ENCODE measurements at regions not wholly inside any gene's neighbourhood (a gene's known extent, or its start where the extent isn't known, plus 50 kb on each side); places are given as distances from the start of the nearest gene placed in this dataset.

DNA sequence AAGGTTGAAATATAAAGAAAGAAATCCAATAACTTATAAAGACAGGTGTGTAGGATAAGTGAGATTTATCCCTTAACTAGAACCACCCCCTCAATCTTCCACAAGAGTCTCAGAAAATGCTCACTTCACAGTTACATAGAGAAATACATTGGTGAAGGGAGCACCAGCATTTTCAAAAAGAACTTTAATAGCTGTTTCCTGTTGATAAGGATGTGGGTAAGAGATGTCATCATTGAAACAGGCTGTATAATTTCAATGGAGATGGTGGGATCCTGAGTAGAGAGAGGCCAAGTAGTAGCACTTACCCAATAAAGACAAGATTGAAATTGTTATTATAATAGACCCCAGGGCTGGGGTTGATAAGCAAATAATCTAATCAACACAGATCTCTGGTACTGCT lies 162.2 kb upstream of the TACR1 start:
- no peak for TF ChIP-seq CTCF (IDR thresholded peaks at IDR 0.05; ENCODE audit: low read depth, low read length)
- no peak overlapping the region for H3K4me3 ChIP-seq (replicated peaks in 1 of 2; ENCODE audit: low read depth in 2 of 2, low read length in 2 of 2)
- no peak for DNase-seq (ENCODE audit: low read depth in 2 of 2)

DNA sequence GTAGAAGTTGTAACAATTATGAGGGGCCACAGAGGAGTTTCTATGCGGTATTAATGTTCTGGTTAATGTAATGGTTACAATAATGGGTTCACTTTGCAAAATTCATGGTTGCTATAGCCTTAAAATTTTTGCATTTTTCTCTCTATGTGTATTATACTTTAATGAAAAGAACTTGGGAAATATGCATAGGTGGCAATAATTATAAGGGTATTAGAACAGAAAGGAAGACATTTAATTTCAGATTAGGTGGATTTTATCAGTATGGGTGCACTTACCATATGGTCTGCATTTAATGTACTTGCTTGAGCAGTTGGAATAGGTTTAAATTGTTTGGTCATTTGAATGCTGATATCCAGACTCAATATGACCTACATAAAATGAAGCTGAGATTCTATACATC lies 161.6 kb upstream of the TACR1 start:
- H3K4me3 ChIP-seq (replicated peaks in 1 of 2; ENCODE audit: low read depth in 2 of 2, low read length in 2 of 2), result no peak overlapping the region
- no peak for DNase-seq (ENCODE audit: low read depth in 2 of 2)
- TF ChIP-seq CTCF (IDR thresholded peaks at IDR 0.05; ENCODE audit: low read depth, low read length), result no peak

GRCh38 chr2:75356865-75357264 lies 157.5 kb upstream of the TACR1 start:
- DNase-seq (ENCODE audit: low read depth in 2 of 2), result no peak
- H3K4me3 ChIP-seq (replicated peaks in 1 of 2; ENCODE audit: low read depth in 2 of 2, low read length in 2 of 2), result no peak overlapping the region
- no peak for TF ChIP-seq CTCF (IDR thresholded peaks at IDR 0.05; ENCODE audit: low read depth, low read length)

DNA sequence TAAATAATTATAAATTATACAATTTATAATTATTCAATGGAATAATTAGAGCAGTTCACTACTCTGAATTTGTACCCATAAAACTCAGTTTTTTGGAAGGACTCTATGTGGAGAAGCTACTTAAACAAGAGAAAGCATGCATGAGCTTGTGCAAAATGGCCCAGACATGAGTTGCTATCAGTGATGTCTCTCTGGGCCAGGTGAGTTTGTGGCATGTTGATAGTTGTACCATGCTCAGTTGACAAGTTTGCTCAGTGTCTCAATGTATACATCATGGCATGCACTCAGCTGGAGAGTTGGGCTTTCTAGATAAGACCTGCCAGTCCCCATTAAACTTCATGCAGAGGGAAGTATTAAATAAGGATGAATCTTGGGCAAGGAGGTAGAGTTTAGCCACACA lies 153.8 kb upstream of the TACR1 start:
- no peak for TF ChIP-seq CTCF (IDR thresholded peaks at IDR 0.05; ENCODE audit: low read depth, low read length)
- no peak for DNase-seq (ENCODE audit: low read depth in 2 of 2)
- H3K4me3 ChIP-seq (replicated peaks in 1 of 2; ENCODE audit: low read depth in 2 of 2, low read length in 2 of 2), result no peak overlapping the region

GRCh38 chr2:75348307-75348706 lies 149.0 kb upstream of the TACR1 start:
- DNase-seq (ENCODE audit: low read depth in 2 of 2), result no peak
- no peak for TF ChIP-seq CTCF (IDR thresholded peaks at IDR 0.05; ENCODE audit: low read depth, low read length)

DNA sequence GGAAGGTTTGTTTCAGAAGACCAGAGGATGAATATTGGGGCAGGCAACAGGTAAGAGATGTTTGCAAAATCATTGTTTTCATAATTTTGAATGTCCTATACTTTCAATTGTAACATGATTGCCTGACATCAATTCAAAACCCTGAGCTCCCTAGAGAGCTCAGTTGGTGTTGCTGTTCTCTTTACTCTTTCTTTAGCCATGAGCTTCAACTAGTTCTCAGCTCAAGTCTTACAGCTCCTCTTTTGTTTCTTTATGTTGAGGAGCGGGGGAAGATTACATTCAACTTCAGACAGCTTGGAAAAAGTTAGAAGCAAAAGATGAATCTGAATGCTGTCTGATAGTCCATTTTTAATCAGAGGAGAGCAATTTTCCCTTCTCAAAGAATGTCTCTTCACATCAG lies 144.8 kb upstream of the TACR1 start:
- no peak for TF ChIP-seq CTCF (IDR thresholded peaks at IDR 0.05; ENCODE audit: low read depth, low read length)
- no peak overlapping the region for H3K4me3 ChIP-seq (replicated peaks in 1 of 2; ENCODE audit: low read depth in 2 of 2, low read length in 2 of 2)

More at GRCh38 chr2:75348307-75348706, 149.0 kb upstream of the TACR1 start:
- H3K4me3 ChIP-seq (replicated peaks in 1 of 2; ENCODE audit: low read depth in 2 of 2, low read length in 2 of 2), result no peak overlapping the region

GRCh38 chr2:75342504-75343175 lies 143.3 kb upstream of the TACR1 start:
- no peak for TF ChIP-seq CTCF (IDR thresholded peaks at IDR 0.05; ENCODE audit: low read depth, low read length)
- DNase-seq (ENCODE audit: low read depth in 2 of 2), result no peak
- no peak overlapping the region for H3K4me3 ChIP-seq (replicated peaks in 1 of 2; ENCODE audit: low read depth in 2 of 2, low read length in 2 of 2)

More for the DNA sequence above, 144.8 kb upstream of the TACR1 start:
- DNase-seq (ENCODE audit: low read depth in 2 of 2), result no peak

Measured in cardiac fibroblast (primary cell).